ENCODE measurements at regions not wholly inside any gene's neighbourhood (a gene's known extent, or its start where the extent isn't known, plus 50 kb on each side); places are given as distances from the start of the nearest gene placed in this dataset.

DNA sequence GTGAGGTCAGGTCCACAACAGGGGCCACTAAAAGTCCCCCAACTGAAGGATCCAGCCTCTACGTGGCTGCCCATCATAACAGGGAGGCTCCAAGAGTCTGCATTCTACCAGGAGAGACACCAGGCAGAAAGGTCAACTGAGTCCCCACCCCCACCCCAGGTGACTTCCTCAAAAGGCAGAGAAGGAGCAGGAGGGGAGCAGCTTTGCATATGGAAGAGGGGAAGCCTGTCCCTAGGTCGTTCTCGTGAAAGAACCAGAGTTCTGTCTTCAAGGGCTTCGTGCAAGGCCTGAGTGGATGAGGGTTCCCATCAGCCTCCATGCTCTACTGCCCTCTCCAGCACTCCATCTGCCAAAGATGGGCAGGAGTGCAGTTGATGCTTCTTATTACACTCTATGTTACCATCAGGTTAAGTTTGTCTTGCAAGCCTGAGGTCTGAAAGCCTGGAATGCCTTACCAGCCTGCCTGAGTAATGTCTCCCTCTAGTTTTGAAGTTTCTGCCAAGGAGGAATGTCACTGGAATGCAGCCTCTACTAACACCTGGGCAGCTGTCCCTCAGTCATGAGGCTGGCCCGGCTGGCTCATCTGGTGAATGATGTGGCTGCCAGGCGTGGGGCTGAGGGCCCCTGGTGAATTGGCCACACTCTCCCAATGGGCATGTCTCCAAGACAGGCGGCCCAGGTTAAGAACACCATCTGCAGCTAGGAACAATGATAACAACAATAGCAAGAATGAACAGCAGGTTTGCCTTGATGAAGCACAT lies 54.3 kb upstream of the SMNDC1 start:
- Histone ChIP-seq H3K9me3 (ENCODE audit: low read length) (no peaks in the 10 kb centered on the region), H3K4me3 (replicated peaks in 1 of 3; ENCODE audit: insufficient read depth in 1 of 3, low read depth in 2 of 3, low read length in 3 of 3) (no peak overlapping the region), H3K4me2 (ENCODE audit: low read depth, low read length) (no peak overlapping the region), H3K27ac (ENCODE audit: extremely low read length, insufficient read depth, low read length) (no peak overlapping the region), H4K20me1 (ENCODE audit: insufficient read depth, low read length) (no peaks in the 10 kb centered on the region), H3K9ac (ENCODE audit: insufficient read depth, low read depth, low read length) (no peak overlapping the region), H3K4me1 (ENCODE audit: insufficient read depth, low read length) (peaks cover 21% of the 10 kb centered on the region), H2AFZ (ENCODE audit: low read length) (no peak overlapping the region), H3K79me2 (ENCODE audit: insufficient read depth, low read length) (no peaks in the 10 kb centered on the region), H3K36me3 (replicated peaks in 1 of 2; ENCODE audit: control insufficient read depth in 1 of 2, insufficient read depth in 2 of 2, low read length in 2 of 2) (no peaks in the 10 kb centered on the region), H3K27me3 (ENCODE audit: control insufficient read depth in 1 of 2, insufficient read depth in 2 of 2, low read length in 2 of 2) (peaks cover 2 to 43% of the 10 kb centered on the region in 2 experiments; a peak in 3 of 5 replicates)
- in situ Hi-C loops (cut with HindIII; ENCODE audit: extremely low pct_ligation_motif_present, low pct_unique_long_range_greater_than_20kb), result no loop called here
- no peak for FAIRE-seq
- ChIA-PET CTCF (ENCODE audit: low intra/inter-chr PET ratio, low total read pairs) (no interaction called here), POLR2A (no interaction called here)
- no TSS peak for BruUV-seq (replicated peaks)
- no peak for DNase-seq (ENCODE audit: low spot score)
- 18% methylated on average over 4 of the region's 7 CpGs for WGBS (ENCODE audit: low lambda C conversion rate)
- intact Hi-C loops (cut with micrococcal nuclease; ENCODE audit: unreplicated experiment), result loop anchor here (2.0 kb wide), 1 partner anchor 52 kb away; no protein-coding TSS in a partner anchor
- TF ChIP-seq TRIM24 (CRISPR knock-in tag; IDR thresholded peaks at IDR 0.05), result no peak
- TF ChIP-seq KLF9 (CRISPR knock-in tag; IDR thresholded peaks at IDR 0.05; ENCODE audit: low read depth), result no peak
- TF ChIP-seq, protein P1, sequence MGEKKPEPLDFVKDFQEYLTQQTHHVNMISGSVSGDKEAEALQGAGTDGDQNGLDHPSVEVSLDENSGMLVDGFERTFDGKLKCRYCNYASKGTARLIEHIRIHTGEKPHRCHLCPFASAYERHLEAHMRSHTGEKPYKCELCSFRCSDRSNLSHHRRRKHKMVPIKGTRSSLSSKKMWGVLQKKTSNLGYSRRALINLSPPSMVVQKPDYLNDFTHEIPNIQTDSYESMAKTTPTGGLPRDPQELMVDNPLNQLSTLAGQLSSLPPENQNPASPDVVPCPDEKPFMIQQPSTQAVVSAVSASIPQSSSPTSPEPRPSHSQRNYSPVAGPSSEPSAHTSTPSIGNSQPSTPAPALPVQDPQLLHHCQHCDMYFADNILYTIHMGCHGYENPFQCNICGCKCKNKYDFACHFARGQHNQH (CRISPR knock-in tag; IDR thresholded peaks at IDR 0.05), result no peak
- no peak for TF ChIP-seq GATAD1 (CRISPR knock-in tag; IDR thresholded peaks at IDR 0.05)
- TF ChIP-seq ZNF674 (CRISPR knock-in tag; IDR thresholded peaks at IDR 0.05; ENCODE audit: low read depth), result no peak
- no peak for TF ChIP-seq ZNF616 (CRISPR knock-in tag; IDR thresholded peaks at IDR 0.05; ENCODE audit: low read depth)
- TF ChIP-seq ESRRA (CRISPR knock-in tag; IDR thresholded peaks at IDR 0.05; ENCODE audit: low read depth), result no peak
- no peak for TF ChIP-seq ZFAT (CRISPR knock-in tag; conservative IDR thresholded peaks at IDR 0.05)
- TF ChIP-seq ZNF367 (CRISPR knock-in tag; IDR thresholded peaks at IDR 0.05; ENCODE audit: borderline replicate concordance), result no peak
- no peak for TF ChIP-seq FOXO1 (CRISPR knock-in tag; IDR thresholded peaks at IDR 0.05)
- TF ChIP-seq, protein P2, sequence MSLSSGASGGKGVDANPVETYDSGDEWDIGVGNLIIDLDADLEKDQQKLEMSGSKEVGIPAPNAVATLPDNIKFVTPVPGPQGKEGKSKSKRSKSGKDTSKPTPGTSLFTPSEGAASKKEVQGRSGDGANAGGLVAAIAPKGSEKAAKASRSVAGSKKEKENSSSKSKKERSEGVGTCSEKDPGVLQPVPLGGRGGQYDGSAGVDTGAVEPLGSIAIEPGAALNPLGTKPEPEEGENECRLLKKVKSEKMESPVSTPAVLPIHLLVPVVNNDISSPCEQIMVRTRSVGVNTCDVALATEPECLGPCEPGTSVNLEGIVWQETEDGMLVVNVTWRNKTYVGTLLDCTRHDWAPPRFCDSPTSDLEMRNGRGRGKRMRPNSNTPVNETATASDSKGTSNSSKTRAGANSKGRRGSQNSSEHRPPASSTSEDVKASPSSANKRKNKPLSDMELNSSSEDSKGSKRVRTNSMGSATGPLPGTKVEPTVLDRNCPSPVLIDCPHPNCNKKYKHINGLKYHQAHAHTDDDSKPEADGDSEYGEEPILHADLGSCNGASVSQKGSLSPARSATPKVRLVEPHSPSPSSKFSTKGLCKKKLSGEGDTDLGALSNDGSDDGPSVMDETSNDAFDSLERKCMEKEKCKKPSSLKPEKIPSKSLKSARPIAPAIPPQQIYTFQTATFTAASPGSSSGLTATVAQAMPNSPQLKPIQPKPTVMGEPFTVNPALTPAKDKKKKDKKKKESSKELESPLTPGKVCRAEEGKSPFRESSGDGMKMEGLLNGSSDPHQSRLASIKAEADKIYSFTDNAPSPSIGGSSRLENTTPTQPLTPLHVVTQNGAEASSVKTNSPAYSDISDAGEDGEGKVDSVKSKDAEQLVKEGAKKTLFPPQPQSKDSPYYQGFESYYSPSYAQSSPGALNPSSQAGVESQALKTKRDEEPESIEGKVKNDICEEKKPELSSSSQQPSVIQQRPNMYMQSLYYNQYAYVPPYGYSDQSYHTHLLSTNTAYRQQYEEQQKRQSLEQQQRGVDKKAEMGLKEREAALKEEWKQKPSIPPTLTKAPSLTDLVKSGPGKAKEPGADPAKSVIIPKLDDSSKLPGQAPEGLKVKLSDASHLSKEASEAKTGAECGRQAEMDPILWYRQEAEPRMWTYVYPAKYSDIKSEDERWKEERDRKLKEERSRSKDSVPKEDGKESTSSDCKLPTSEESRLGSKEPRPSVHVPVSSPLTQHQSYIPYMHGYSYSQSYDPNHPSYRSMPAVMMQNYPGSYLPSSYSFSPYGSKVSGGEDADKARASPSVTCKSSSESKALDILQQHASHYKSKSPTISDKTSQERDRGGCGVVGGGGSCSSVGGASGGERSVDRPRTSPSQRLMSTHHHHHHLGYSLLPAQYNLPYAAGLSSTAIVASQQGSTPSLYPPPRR (CRISPR knock-in tag; IDR thresholded peaks at IDR 0.05; ENCODE audit: borderline replicate concordance), result no peak
- TF ChIP-seq CCDC6 (CRISPR knock-in tag; IDR thresholded peaks at IDR 0.05), result no peak
- TF ChIP-seq, protein P3, sequence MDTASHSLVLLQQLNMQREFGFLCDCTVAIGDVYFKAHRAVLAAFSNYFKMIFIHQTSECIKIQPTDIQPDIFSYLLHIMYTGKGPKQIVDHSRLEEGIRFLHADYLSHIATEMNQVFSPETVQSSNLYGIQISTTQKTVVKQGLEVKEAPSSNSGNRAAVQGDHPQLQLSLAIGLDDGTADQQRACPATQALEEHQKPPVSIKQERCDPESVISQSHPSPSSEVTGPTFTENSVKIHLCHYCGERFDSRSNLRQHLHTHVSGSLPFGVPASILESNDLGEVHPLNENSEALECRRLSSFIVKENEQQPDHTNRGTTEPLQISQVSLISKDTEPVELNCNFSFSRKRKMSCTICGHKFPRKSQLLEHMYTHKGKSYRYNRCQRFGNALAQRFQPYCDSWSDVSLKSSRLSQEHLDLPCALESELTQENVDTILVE (CRISPR knock-in tag; IDR thresholded peaks at IDR 0.05), result no peak
- ATAC-seq, result no peak

Data from HepG2 (cell line).